ENCODE measurements at regions not wholly inside any gene's neighbourhood (a gene's known extent, or its start where the extent isn't known, plus 50 kb on each side); places are given as distances from the start of the nearest gene placed in this dataset.

DNA sequence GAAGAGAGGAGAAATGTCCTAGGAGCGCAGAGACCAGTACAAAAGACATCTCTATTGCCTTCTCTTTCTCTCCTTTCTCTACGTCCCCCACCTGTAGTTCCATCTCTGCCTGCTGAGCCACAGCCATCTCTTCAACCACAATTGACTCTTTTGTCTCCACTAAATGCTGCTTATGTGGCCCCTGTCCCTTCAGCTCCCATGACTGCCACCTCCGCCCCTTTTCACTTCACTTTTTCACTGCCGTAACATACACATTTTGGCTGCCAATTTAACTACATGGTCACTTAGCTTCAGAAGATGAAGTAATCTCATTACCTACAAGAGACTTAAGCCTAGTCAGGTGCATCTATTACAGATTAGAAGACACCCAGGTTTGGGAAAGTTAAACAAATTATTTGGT lies 81.9 kb downstream of the MZT1 start:
- TF ChIP-seq SUZ12 (IDR thresholded peaks at IDR 0.05), result no peak
- no peak for TF ChIP-seq LEF1 (IDR thresholded peaks at IDR 0.05; ENCODE audit: borderline replicate concordance)
- TF ChIP-seq ZNF384 (IDR thresholded peaks at IDR 0.05), result no peak
- TF ChIP-seq SP1 (IDR thresholded peaks at IDR 0.05), result no peak
- TF ChIP-seq NFRKB (IDR thresholded peaks at IDR 0.05), result no peak
- TF ChIP-seq, protein P1, sequence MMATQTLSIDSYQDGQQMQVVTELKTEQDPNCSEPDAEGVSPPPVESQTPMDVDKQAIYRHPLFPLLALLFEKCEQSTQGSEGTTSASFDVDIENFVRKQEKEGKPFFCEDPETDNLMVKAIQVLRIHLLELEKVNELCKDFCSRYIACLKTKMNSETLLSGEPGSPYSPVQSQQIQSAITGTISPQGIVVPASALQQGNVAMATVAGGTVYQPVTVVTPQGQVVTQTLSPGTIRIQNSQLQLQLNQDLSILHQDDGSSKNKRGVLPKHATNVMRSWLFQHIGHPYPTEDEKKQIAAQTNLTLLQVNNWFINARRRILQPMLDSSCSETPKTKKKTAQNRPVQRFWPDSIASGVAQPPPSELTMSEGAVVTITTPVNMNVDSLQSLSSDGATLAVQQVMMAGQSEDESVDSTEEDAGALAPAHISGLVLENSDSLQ (IDR thresholded peaks at IDR 0.05), result no peak
- TF ChIP-seq CTBP1 (IDR thresholded peaks at IDR 0.05; ENCODE audit: borderline replicate concordance), result no peak
- TF ChIP-seq TARDBP (IDR thresholded peaks at IDR 0.05), result no peak
- TF ChIP-seq BHLHE40 (IDR thresholded peaks at IDR 0.05; ENCODE audit: borderline replicate concordance), result no peak
- TF ChIP-seq HDGF (IDR thresholded peaks at IDR 0.05; ENCODE audit: borderline replicate concordance), result no peak
- no peak for TF ChIP-seq FOXK2 (IDR thresholded peaks at IDR 0.05)
- TF ChIP-seq ELF4 (IDR thresholded peaks at IDR 0.05), result no peak
- no peak for TF ChIP-seq FOXM1 (IDR thresholded peaks at IDR 0.05; ENCODE audit: borderline replicate concordance)
- TF ChIP-seq FOXA1 (IDR thresholded peaks at IDR 0.05), result no peak
- no peak for TF ChIP-seq ARNT (IDR thresholded peaks at IDR 0.05)
- TF ChIP-seq L3MBTL2 (conservative IDR thresholded peaks at IDR 0.05), result no peak
- ChIA-PET POLR2A (no interaction called here), CTCF (no interaction called here)
- DNase-seq (ENCODE audit: extremely low spot score), result no peak

GRCh38 chr13:72643311-72643989 lies 84.0 kb downstream of the MZT1 start:
- CTCF ChIA-PET, result interaction anchor here (0.5 to 2.8 kb wide), 15 partner anchors 7 to 1480 kb away, joined by 3 to 10 read pairs (median 5); partner anchors contain the start of genes BORA and MZT1
- TF ChIP-seq FOXM1 (IDR thresholded peaks at IDR 0.05; ENCODE audit: borderline replicate concordance) (no peak), SP1 (IDR thresholded peaks at IDR 0.05) (no peak), ARNT (IDR thresholded peaks at IDR 0.05) (no peak), HDGF (IDR thresholded peaks at IDR 0.05; ENCODE audit: borderline replicate concordance) (no peak), L3MBTL2 (conservative IDR thresholded peaks at IDR 0.05) (no peak; the same call in 1 of the 2 replicates)
- peak; percentile 62 for DNase-seq (ENCODE audit: extremely low spot score)
- POLR2A ChIA-PET, result no interaction called here

DNA sequence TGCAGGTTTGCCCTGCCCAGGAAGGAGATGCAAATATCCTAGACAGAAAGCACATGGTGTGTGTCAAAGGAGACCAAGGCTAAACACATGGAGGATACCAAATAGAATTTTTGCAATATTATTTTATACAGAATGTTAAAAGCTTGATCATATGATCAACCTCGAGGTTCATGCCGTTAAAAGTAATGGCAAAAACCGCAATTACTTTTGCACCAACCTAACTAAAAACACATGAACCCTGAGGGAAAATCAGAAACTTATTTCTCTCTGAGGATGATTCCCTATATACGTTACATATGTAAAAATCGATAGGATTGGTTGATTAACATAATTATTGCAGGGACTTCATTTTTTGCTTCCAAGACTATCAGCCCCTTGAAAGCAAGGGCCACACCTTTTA lies 88.1 kb downstream of the MZT1 start:
- TF ChIP-seq BHLHE40 (IDR thresholded peaks at IDR 0.05; ENCODE audit: borderline replicate concordance), result no peak
- TF ChIP-seq LEF1 (IDR thresholded peaks at IDR 0.05; ENCODE audit: borderline replicate concordance), result no peak
- no peak for TF ChIP-seq FOXA1 (IDR thresholded peaks at IDR 0.05)
- no peak for TF ChIP-seq NFRKB (IDR thresholded peaks at IDR 0.05)
- no peak for TF ChIP-seq SP1 (IDR thresholded peaks at IDR 0.05)
- peak; percentile 70; the same call in 1 of the 2 replicates for TF ChIP-seq ELF4 (IDR thresholded peaks at IDR 0.05)
- POLR2A ChIA-PET, result no interaction called here
- CTCF ChIA-PET, result no interaction called here
- DNase-seq (ENCODE audit: extremely low spot score), result no peak

- no peak for TF ChIP-seq BHLHE40 (IDR thresholded peaks at IDR 0.05; ENCODE audit: borderline replicate concordance)
- TF ChIP-seq, protein P1 (IDR thresholded peaks at IDR 0.05), result no peak
- TF ChIP-seq TARDBP (IDR thresholded peaks at IDR 0.05), result no peak
- TF ChIP-seq CTBP1 (IDR thresholded peaks at IDR 0.05; ENCODE audit: borderline replicate concordance), result no peak
- no peak for TF ChIP-seq L3MBTL2 (conservative IDR thresholded peaks at IDR 0.05)
- no peak for TF ChIP-seq NFRKB (IDR thresholded peaks at IDR 0.05)
- DNase-seq (ENCODE audit: extremely low spot score), result no peak
- POLR2A ChIA-PET, result no interaction called here
- CTCF ChIA-PET, result interaction anchor here (1.0 to 1.5 kb wide), 2 partner anchors 11 to 12 kb away, joined by 3 read pairs; no protein-coding TSS in a partner anchor
Observed at GRCh38 chr13:72638059-72638815, 89.2 kb downstream of the MZT1 start.

GRCh38 chr13:72637561-72637960 lies 89.9 kb downstream of the MZT1 start:
- ChIA-PET POLR2A (no interaction called here), CTCF (interaction anchor here (1.0 to 1.5 kb wide), 2 partner anchors 11 to 13 kb away, joined by 3 read pairs; no protein-coding TSS in a partner anchor)
- DNase-seq (ENCODE audit: extremely low spot score), result no peak
- TF ChIP-seq FOXM1 (IDR thresholded peaks at IDR 0.05; ENCODE audit: borderline replicate concordance), result no peak
- TF ChIP-seq LEF1 (IDR thresholded peaks at IDR 0.05; ENCODE audit: borderline replicate concordance), result no peak
- TF ChIP-seq ARNT (IDR thresholded peaks at IDR 0.05), result no peak
- TF ChIP-seq CTBP1 (IDR thresholded peaks at IDR 0.05; ENCODE audit: borderline replicate concordance), result no peak
- TF ChIP-seq ZNF384 (IDR thresholded peaks at IDR 0.05), result no peak
- no peak for TF ChIP-seq HDGF (IDR thresholded peaks at IDR 0.05; ENCODE audit: borderline replicate concordance)
- TF ChIP-seq ELF4 (IDR thresholded peaks at IDR 0.05), result no peak
- no peak for TF ChIP-seq TARDBP (IDR thresholded peaks at IDR 0.05)
- no peak for TF ChIP-seq SP1 (IDR thresholded peaks at IDR 0.05)
- TF ChIP-seq, protein P1 (IDR thresholded peaks at IDR 0.05), result no peak

GRCh38 chr13:72634859-72635258 lies 92.6 kb downstream of the MZT1 start:
- DNase-seq (ENCODE audit: extremely low spot score), result no peak
- ChIA-PET CTCF (interaction anchor here (0.9 to 1.7 kb wide), 2 partner anchors 9 to 14 kb away, joined by 3 to 4 read pairs; no protein-coding TSS in a partner anchor), POLR2A (interaction anchor here (0.6 kb wide), 1 partner anchor 27 kb away, joined by 3 read pairs; no protein-coding TSS in a partner anchor)
- TF ChIP-seq SP1 (IDR thresholded peaks at IDR 0.05), result no peak
- no peak for TF ChIP-seq LEF1 (IDR thresholded peaks at IDR 0.05; ENCODE audit: borderline replicate concordance)
- no peak for TF ChIP-seq L3MBTL2 (conservative IDR thresholded peaks at IDR 0.05)
- no peak for TF ChIP-seq ELF4 (IDR thresholded peaks at IDR 0.05)
- no peak for TF ChIP-seq HDGF (IDR thresholded peaks at IDR 0.05; ENCODE audit: borderline replicate concordance)
- TF ChIP-seq, protein P1 (IDR thresholded peaks at IDR 0.05), result no peak
- no peak for TF ChIP-seq FOXK2 (IDR thresholded peaks at IDR 0.05)
- TF ChIP-seq BHLHE40 (IDR thresholded peaks at IDR 0.05; ENCODE audit: borderline replicate concordance), result no peak
- TF ChIP-seq FOXA1 (IDR thresholded peaks at IDR 0.05), result no peak
